Inflammatory macrophage treated with lipopolysaccharide for 1 hour (primary cell): ENCODE measurements at regions not wholly inside any gene's neighbourhood (a gene's known extent, or its start where the extent isn't known, plus 50 kb on each side); places are given as distances from the start of the nearest gene placed in this dataset.
"Not testable (repeated sequence)": the region's sequence is repeated elsewhere in the genome, so short reads cannot be mapped to it uniquely, and the experiment has no call there.

Experiments used
- DNase-seq, 2 donors: peaks; one replicate each; pipeline ENCODE4 v3.0.0-alpha.2; 2020 to 2022

GRCh38 chr2:223298329-223298728 lies 246.3 kb downstream of the KCNE4 start:
- DNase-seq, result not testable (repeated sequence)

DNA sequence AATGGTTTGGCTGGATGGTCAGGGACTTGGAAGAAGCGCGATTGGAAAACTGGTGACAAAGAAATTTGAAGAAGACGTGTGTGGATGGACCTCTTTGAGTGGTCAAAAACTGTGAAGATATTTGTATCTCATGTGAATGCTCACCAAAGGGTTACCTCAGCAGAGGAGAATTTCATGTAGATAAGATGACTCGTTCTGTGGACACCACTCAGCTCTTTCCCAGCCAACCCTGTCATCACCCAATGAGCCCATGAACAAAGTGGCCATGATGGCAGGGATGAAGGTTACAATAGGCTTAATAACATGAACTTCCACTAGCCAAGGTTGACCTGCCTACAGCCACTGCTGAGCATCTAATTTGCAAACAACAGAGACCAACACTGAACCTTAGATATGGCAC lies 248.3 kb downstream of the KCNE4 start:
- DNase-seq, result no peak

DNA sequence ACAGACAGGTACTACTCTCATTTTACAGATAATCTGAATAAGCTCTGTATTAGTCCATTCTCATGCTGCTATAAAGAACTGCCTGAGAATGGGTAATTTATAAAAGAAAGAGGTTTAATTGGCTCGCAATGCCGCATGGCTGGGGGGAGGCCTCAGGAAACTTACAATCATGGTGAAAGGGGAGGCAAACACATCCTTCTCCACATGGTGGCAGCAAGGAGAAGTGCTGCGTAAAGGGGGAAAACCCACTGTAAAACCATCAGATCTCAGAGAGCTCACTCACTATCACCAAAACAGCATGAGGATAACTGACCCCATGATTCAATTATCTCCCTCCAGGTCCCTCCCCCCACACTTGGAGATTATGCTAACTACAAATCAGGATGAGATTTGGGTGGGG lies 254.4 kb downstream of the KCNE4 start:
- DNase-seq, result no peak

DNA sequence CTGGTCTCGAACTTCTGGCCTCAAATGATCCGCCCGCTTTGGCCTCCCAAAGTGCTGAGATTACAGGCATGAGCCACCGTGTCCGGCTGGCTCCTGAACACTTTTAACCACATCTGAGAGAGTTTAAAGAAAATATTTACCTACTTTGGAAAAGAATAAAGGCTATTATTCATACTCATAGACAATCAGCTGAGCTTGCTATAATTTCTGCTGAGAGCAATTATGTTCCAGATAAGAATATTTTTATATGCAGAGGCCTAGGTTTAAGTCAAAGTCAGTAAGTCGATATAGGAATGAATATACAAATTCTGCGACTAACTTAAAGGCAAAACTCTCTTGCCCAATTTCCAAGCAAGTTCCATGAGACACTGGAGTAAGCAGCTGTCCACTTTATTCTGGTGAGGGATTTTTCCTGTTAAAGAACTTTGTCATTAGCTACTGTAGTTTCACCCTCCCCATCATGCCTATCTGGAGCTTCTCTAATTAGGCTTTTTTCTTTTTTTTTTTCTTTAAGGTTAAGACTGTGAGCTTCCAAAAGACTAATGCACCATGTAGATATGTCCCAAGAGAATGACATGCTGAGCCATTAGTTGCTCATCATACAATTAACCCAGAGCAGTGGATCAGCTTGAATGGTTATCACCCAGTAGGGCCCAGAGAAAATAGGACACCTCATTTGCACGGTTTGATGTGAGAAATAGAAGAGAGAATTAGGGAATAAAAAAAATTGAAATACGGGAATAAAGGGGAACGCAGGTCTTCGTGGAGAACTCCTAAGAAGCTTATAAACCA lies 260.1 kb downstream of the KCNE4 start:
- DNase-seq, result no peak

DNA sequence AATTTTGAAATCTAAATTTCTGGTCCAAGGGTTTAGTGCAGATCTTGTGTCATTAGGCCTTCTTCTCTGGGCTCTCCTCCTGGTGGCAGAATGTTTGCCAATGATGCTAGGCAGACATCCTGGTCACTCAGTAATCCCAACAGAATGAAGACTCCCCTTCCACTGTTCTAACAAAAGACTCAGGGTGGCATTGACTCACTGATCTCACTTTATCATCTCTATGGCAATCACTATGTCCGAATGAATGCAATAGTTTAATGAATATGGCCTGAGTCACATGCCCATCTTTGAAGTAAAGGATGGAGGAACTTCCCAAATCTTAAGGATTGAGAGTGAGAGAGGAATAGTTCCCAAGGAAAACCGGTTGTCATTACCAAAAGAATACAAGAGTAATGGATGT lies 261.1 kb downstream of the KCNE4 start:
- no peak for DNase-seq

- DNase-seq, result no peak
These were observed 262.8 kb downstream of the KCNE4 start for GRCh38 chr2:223314811-223315210.

DNA sequence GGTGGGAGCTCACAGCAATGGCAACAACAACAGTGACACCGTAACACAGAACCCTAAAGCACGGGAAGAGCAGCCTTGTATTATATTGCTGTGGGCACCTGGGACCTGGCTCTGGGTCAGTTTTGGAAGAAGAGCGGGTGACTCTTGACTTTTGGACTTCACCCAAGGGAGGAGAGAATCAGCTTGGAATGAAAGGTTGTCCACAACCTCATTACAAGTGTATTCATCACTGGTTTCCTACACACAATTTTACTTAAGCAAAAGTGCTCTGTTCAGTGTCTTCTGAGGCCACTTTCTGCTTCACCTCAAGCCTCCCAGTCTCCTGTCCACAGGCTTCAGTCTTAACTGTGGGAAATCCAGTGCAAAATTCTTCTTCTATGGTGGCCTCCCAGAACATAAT lies 263.8 kb downstream of the KCNE4 start:
- DNase-seq, result no peak

DNA sequence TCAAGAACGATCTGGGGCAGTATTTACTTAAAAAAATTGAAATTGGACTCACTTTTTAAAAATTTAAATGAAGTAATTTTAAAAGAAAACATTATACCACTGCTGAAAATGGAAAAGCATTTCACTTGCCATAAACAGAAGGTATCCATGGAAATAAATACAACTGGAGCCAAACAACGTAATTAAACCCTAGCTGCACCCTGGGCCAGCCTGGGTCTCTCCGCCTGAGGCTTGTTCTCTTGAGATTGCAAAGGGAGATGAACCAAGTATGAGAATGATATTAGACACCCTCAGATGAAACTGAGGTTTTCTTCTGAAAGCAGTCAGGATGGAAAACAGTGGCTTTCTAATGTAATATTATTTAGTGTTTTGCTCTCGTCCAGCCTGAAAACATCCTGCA lies 264.4 kb downstream of the KCNE4 start:
- no peak for DNase-seq

GRCh38 chr2:223319601-223320000 lies 267.6 kb downstream of the KCNE4 start:
- DNase-seq, result no peak

GRCh38 chr2:223324402-223324801 lies 272.4 kb downstream of the KCNE4 start:
- DNase-seq, result no peak

GRCh38 chr2:223328578-223328977 lies 273.6 kb downstream of the SCG2 start:
- no peak for DNase-seq

DNA sequence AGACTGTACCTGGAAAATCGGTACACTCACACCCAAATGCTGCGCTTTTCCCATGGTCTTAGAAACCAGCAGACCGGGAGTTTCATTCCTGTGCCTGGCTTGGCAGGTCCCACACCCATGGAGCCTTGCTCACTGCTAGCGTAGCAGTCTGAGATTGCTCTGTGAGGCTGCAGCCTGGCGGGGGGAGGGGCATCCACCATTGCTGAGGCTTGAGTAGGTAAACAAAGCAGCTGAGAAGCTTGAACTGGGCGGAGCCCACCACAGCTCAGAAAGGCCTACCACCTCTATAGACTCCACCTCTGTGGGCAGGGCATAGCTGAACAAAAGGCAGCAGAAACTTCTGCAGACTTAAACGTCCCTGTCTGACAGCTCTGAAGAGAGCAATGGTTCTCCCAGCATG lies 271.4 kb downstream of the SCG2 start:
- DNase-seq, result not testable (repeated sequence)

DNA sequence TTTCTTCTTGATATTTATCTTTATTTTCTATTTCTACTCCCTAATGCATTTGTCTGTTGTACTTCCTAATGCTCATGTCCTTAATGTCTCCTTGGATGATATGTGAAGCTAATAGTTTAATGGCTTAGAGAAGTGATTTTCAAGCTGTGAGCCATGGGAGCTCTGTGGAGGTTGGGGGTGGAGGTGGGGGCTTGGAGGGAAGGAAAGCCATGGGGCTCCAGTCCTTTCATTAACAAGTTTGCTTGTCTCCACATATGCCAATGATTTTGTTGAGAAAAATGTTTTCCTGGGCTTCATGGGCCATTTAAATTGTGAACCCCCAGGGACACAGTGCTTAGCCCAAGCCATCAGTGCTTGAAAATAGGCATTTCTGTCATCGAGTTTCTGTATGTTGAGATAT lies 264.1 kb downstream of the SCG2 start:
- DNase-seq, result no peak

DNA sequence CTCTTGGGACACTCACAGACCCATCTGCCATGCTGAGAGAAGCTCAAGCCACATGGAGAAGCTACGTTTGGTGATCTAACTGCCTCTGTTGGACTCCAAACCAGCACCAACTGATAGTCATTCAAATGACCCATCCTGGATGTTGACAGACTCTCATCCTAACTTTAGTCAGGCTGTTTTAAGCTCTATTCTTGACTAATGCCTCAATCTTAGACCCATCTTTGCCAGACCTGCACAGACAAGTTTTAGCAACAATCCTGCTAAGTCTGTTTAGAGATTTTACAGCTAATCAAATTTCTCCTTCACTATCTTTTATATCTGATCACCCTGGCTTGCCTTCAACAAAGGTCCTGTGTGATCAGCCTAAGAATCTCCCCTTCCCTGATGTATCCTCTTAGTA lies 245.1 kb downstream of the SCG2 start:
- DNase-seq, result no peak

GRCh38 chr2:223363085-223363484 lies 239.1 kb downstream of the SCG2 start:
- DNase-seq, result no peak

DNA sequence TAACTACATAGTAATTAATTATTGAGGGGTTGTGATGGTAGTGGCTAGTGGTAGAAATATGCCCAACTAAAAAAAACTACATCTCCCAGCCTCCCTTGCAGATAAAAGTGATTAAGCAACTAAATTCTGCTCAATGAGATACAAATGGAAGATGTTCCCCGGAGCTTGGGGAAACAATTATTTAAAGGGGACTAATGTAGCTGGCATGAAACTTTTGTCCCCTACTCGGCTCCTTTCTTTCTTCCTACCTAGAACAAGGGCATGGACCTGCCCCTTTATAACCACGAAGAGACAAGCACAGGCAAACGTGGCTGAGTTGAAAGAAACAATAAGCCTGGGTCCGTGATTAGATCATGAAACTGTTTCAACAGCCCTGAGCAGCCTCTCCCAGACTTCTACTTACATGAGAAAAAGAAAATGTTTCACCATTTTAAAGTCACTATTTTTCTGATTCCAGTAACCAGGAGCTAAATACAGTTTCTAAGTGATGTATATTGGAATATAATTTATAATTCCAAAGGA lies 236.9 kb downstream of the SCG2 start:
- DNase-seq, result no peak

DNA sequence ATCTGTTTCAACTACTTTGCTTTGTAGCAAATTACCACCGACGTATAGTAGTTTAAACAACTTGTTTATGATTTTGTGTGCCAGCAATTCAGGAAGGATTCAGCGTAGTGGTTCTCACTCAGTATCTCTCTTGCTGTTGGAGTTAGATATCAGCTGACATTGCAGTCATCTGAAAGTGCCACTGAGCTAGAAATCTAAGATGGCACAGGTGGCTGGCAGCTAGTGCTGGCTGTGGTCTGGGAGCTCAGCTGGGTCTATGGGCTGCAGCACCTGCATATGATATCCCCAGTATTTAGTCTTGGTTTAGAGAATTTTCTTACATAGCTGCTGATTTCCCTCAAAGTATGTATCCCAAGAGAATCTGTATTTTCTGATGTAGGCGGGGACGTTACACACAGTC lies 235.6 kb downstream of the SCG2 start:
- DNase-seq, result no peak

DNA sequence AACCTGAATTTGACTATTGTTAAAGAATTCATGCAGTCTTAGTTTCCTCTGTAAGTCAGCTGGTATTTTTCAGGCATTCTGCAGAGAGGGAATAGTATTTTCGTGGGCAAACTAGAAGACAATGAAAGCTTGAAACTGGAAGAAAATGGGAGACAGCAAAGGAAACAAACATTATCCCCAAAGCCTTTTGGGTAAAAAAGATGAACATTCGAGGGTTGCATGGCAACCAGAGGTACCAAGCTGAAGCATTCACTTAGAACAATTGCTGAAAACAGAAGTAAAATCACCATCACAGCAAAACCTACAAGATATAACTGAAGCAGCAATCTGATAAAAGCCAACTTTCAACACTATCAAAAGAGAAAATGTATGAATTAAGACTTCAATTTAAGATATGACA lies 233.7 kb downstream of the SCG2 start:
- DNase-seq, result no peak

- DNase-seq, result no peak
These were observed 232.3 kb downstream of the SCG2 start for GRCh38 chr2:223369889-223370288.

DNA sequence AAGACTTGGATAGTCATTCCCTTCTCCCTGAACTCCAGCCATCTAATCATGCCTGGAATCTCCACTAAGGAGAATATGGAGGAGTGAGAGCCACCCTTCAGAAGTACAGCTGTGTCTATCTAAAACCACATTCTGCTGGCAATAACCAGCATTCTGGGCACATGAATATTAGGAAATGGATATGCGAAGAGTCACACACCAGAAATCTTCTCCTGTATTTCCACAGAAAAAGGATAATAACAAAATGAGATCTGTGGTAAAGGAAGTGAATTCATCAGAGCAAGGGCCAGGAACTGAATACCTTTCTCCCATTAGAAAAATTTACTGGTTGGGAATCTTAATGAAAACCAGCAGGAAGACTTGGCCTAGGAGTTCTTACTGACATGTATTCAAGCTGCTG lies 218.8 kb downstream of the SCG2 start:
- no peak for DNase-seq

GRCh38 chr2:223386189-223386588 lies 216.0 kb downstream of the SCG2 start:
- no peak for DNase-seq

DNA sequence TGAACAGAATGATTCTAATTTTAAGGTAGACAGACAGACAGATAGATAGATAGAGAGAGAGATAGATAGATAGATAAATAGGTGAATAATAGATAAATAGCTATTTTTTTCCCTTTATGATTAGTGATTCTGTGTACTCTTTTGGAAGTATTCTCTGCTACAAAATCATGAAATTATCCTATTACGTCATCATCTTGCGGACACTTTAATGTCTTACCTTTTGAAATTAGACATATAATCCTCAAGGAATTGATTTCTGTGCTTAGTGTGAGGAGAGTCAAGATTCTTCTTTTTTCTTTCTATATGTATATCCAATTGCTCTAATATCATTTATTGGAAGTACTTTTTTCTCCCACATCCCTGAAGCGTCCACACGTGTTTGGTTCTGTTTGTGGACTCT lies 215.2 kb downstream of the SCG2 start:
- no peak for DNase-seq

GRCh38 chr2:223389624-223390023 lies 212.5 kb downstream of the SCG2 start:
- no peak for DNase-seq

DNA sequence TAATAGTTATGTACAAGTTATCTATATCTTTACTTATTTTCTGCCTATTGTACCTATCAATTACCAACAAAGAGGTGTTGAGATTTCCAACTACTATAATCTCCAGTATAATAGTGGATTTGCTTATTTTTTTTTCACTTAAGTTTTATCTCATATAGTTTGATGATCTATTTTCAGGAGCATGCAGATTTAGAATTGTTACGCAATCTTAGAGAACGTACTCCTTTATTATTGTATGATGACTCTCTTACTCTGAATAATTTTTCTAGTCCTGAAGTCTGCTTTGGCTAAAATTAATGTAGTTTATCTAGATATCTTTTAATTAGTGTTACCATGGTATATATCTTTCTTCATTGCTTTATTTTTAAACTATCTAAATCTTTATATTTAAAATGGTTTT lies 205.2 kb downstream of the SCG2 start:
- no peak for DNase-seq

DNA sequence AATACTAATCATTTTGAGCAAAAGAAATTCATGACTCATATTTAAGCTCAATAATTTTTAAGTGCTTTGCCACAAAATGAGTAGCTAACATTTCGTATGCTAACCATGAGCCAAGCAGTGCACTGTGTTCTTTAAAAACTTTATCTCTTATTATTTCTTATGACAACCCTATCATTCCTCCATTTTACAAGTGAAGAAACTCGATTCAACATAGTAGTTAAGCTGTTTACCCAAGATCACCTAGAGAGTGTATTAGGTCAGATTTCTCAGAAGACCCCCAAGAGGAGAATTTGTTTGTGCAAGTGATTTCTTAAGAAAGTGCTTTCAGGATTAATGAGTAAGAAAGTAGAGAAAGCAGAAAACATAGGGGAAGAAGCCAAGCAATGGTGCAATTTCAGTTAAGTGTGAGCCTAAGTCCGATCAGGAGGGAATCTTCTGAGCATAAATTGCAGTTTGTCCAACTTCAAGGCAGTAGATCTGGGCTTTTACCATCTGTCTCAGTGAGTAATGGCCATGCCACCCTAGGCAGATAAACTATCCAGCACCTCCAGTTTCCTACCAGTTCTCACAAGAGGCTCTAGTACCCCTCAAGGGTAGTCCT lies 202.7 kb downstream of the SCG2 start:
- no peak for DNase-seq
